Gastrocnemius medialis (tissue), 4 donors: ENCODE measurements at regions not wholly inside any gene's neighbourhood (a gene's known extent, or its start where the extent isn't known, plus 50 kb on each side); places are given as distances from the start of the nearest gene placed in this dataset.

Source experiments
- CTCF ChIP-seq, 5 experiments: fragments of 450-650 bp in 3 of 5; fragments of 200-600 bp in 2 of 5; sonication (generic) in 2 of 5; IDR thresholded peaks in 4 of 5; conservative IDR thresholded peaks in 1 of 5; 1 replicate in 4 of 5; 2 replicates in 1 of 5; pipeline ENCODE4 v1.5.1; 2016 to 2019; ENCODE audit warnings: antibody characterized with exemption in 5 of 5, mild to moderate bottlenecking in 3 of 5, moderate library complexity in 3 of 5
- POLR2A ChIP-seq, 2 donors: fragments of 450-650 bp; IDR thresholded peaks; one replicate each; pipeline ENCODE4 v1.6.1; 2017; ENCODE audit warnings: antibody characterized with exemption in 2 of 2, mild to moderate bottlenecking in 2 of 2, moderate library complexity in 2 of 2

- TF ChIP-seq CTCF (IDR thresholded peaks at IDR 0.05 in 4 of 5, conservative IDR thresholded peaks at IDR 0.05 in 1 of 5) (no peak), POLR2A (IDR thresholded peaks at IDR 0.05) (no peak)
Measured at GRCh38 chr9:115747731-115748130, 405.9 kb upstream of the PAPPA start.
